Endothelial cell of umbilical vein (primary cell): ENCODE measurements at regions not wholly inside any gene's neighbourhood (a gene's known extent, or its start where the extent isn't known, plus 50 kb on each side); places are given as distances from the start of the nearest gene placed in this dataset.

Experiments used
- BruUV-seq: library from RNA; stranded (reverse); fragments of 400-500 nt; replicated peaks from 2 replicates; lab custom pipeline; 2021; lab: Mats Ljungman, UMichigan
- CTCF ChIA-PET: fragments of 300-600, 350-600 bp; sonication (Branson Sonifier 250); formaldehyde crosslinking; loops from one replicate; lab custom pipeline; 2021; ENCODE audit warnings: antibody characterized with exemption, inconsistent platforms; lab: Charles Lee
- POLR2A ChIA-PET: fragments of 300-600, 350-600 bp; sonication (Branson Sonifier 250); formaldehyde crosslinking; loops from one replicate; lab custom pipeline; 2021; ENCODE audit warnings: antibody characterized with exemption, inconsistent platforms; lab: Charles Lee
- DNase-seq: peaks from one replicate; pipeline ENCODE4 v3.0.0-alpha.2; 2011; ENCODE audit warnings: low read depth, low spot score
- FAIRE-seq: peaks from 2 replicates; lab custom pipeline; 2011; peaks lifted over from hg19 to GRCh38; lab: Jason Lieb, UNC
- H2AFZ ChIP-seq: 2 replicates; pipeline ENCODE4 v1.6.0; 2012; ENCODE audit warnings: low read depth, low read length, control low read depth, inconsistent platforms
- H3K27ac ChIP-seq: 2 replicates; pipeline ENCODE4 v1.5.1; 2011; ENCODE audit warnings: low read depth, mild to moderate bottlenecking, control low read depth, low read length, moderate library complexity; ENCODE audit not compliant: insufficient read depth
- H3K27me3 ChIP-seq, 2 experiments: 2 replicates each; pipeline versions ENCODE4 v1.6.0 to v1.6.1; 2011; ENCODE audit warnings: low read length in 2 of 2, mixed read lengths in 1 of 2; ENCODE audit not compliant: control insufficient read depth in 2 of 2, insufficient read depth in 2 of 2
- H3K36me3 ChIP-seq, 2 experiments: 2 replicates in 1 of 2; 3 replicates in 1 of 2; pipeline ENCODE4 v1.5.1; 2011; ENCODE audit warnings: low read length in 2 of 2, mild to moderate bottlenecking in 1 of 2, moderate library complexity in 1 of 2; ENCODE audit not compliant: control insufficient read depth in 2 of 2, insufficient read depth in 2 of 2; ENCODE audit errors: extremely low read depth in 1 of 2
- H3K4me1 ChIP-seq: 3 replicates; pipeline ENCODE4 v1.5.1; 2011; ENCODE audit warnings: mild to moderate bottlenecking, low read length; ENCODE audit not compliant: control insufficient read depth, insufficient read depth; ENCODE audit errors: extremely low read depth
- H3K4me2 ChIP-seq: 2 replicates; pipeline ENCODE4 v1.6.1; 2011; ENCODE audit warnings: low read length, control low read depth, mixed read lengths; ENCODE audit not compliant: insufficient read depth
- H3K4me3 ChIP-seq, 3 experiments: fragments of 200-600 bp in 1 of 3; sonication (generic), shearing (Covaris generic) in 1 of 3; replicated peaks in 1 of 3; 2 replicates each; pipeline ENCODE4 v1.5.1; 2011 to 2016; ENCODE audit warnings: control low read depth in 3 of 3, low read length in 3 of 3, mild to moderate bottlenecking in 2 of 3, inconsistent platforms in 1 of 3, low read depth in 1 of 3, moderate library complexity in 1 of 3; ENCODE audit not compliant: insufficient read depth in 1 of 3
- H3K79me2 ChIP-seq: 2 replicates; pipeline ENCODE4 v1.6.0; 2012; ENCODE audit warnings: low read length, inconsistent platforms; ENCODE audit not compliant: control insufficient read depth, insufficient read depth
- H3K9ac ChIP-seq: replicated peaks from 2 replicates; pipeline ENCODE3; 2011; ENCODE audit warnings: low read length, control low read depth; ENCODE audit not compliant: insufficient read depth; ENCODE audit errors: extremely low read depth
- H3K9me1 ChIP-seq: replicated peaks from 3 replicates; pipeline ENCODE4 v1.6.0; 2011; ENCODE audit warnings: mild to moderate bottlenecking, low read length; ENCODE audit not compliant: control insufficient read depth, insufficient read depth; ENCODE audit errors: extremely low read depth
- H3K9me3 ChIP-seq: replicated peaks from 2 replicates; pipeline ENCODE4 v1.5.1; 2012; ENCODE audit warnings: low read length, inconsistent platforms; ENCODE audit not compliant: control insufficient read depth, insufficient read depth
- H4K20me1 ChIP-seq: replicated peaks from 2 replicates; pipeline ENCODE3; 2011; ENCODE audit warnings: mild to moderate bottlenecking, low read length; ENCODE audit not compliant: control insufficient read depth, insufficient read depth; ENCODE audit errors: extremely low read depth
- EZH2 ChIP-seq: IDR thresholded peaks from 2 replicates; pipeline ENCODE4 v1.6.1; 2012; ENCODE audit warnings: borderline replicate concordance, low read depth, mild to moderate bottlenecking, moderate library complexity, low read length, inconsistent platforms; ENCODE audit not compliant: severe bottlenecking
- FOS ChIP-seq: IDR thresholded peaks from 2 replicates; pipeline ENCODE4 v1.6.1; 2011; ENCODE audit warnings: mild to moderate bottlenecking, low read length, moderate library complexity, borderline replicate concordance; ENCODE audit not compliant: insufficient read depth
- GATA2 ChIP-seq: IDR thresholded peaks from 2 replicates; pipeline ENCODE4 v1.7.0; 2011; ENCODE audit warnings: low read depth, mild to moderate bottlenecking, moderate library complexity, mixed read lengths, low read length; ENCODE audit not compliant: insufficient read length, insufficient read depth
- JUN ChIP-seq: IDR thresholded peaks from 2 replicates; pipeline ENCODE4 v1.6.1; 2011; ENCODE audit warnings: borderline replicate concordance, low read depth; ENCODE audit not compliant: insufficient read length, insufficient read depth
- MYC ChIP-seq: IDR thresholded peaks from one replicate; pipeline ENCODE4 v1.6.1; 2011; ENCODE audit warnings: mild to moderate bottlenecking, low read depth, low read length
- POLR2A ChIP-seq: IDR thresholded peaks from 2 replicates; pipeline ENCODE4 v1.6.1; 2012; ENCODE audit warnings: low read depth, mild to moderate bottlenecking, control low read depth, low read length
- POLR2AphosphoS5 ChIP-seq: IDR thresholded peaks from 2 replicates; pipeline ENCODE4 v1.6.1; 2012; ENCODE audit warnings: low read depth, mild to moderate bottlenecking, control low read depth, low read length, moderate library complexity; ENCODE audit not compliant: insufficient read depth
- dilution Hi-C: fragments of 300-500 bp; cut with MboI; formaldehyde crosslinking; loops from one replicate; pipeline ENCODE4 v1.15.0; 2019; ENCODE audit warnings: low sequenced_read_pairs; ENCODE audit not compliant: extremely low pct_ligation_motif_present
- intact Hi-C: fragments of 100-400 bp; cut with micrococcal nuclease; formaldehyde crosslinking; loops from one replicate; pipeline ENCODE4 v1.10.0; 2022
- TF ChIP-seq, protein P1 (sequence below), 2 donors: IDR thresholded peaks; 1 replicate in 1 of 2; 2 replicates in 1 of 2; pipeline ENCODE4 v1.5.1; 2011; ENCODE audit warnings: low read length in 2 of 2, mild to moderate bottlenecking in 2 of 2, moderate library complexity in 2 of 2, control low read depth in 1 of 2, inconsistent platforms in 1 of 2, low read depth in 1 of 2; ENCODE audit not compliant: insufficient read depth in 1 of 2; ENCODE audit errors: extremely low read depth in 1 of 2
- TF ChIP-seq, protein P2 (sequence below): IDR thresholded peaks from 2 replicates; pipeline ENCODE4 v1.6.1; 2011; ENCODE audit not compliant: insufficient read depth, insufficient read length

- no peaks in the 10 kb centered on the region for H3K36me3 ChIP-seq
- no peaks in the 10 kb centered on the region for H3K9me3 ChIP-seq
- H3K4me3 ChIP-seq: no peak overlapping the region
- H3K9ac ChIP-seq: no peak overlapping the region
- no peaks in the 10 kb centered on the region for H3K9me1 ChIP-seq
- H3K4me1 ChIP-seq: peaks cover 22% of the 10 kb centered on the region
- ChIA-PET POLR2A (no interaction called here), CTCF (interaction anchor here (0.6 to 1.8 kb wide), 6 partner anchors 13 to 171 kb away, joined by 3 to 4 read pairs (median 3); no protein-coding TSS in a partner anchor)
- H4K20me1 ChIP-seq: no peaks in the 10 kb centered on the region
- H3K4me2 ChIP-seq: no peak overlapping the region
- intact Hi-C loops (no loop called here), dilution Hi-C loops (no loop called here)
- FAIRE-seq: no peak
- no peaks in the 10 kb centered on the region for H3K79me2 ChIP-seq
- no TSS peak for BruUV-seq
- DNase-seq: no peak
- TF ChIP-seq GATA2 (no peak), POLR2A (no peak), JUN (no peak), EZH2 (no peak), FOS (no peak), MYC (no peak), POLR2AphosphoS5 (no peak)
- TF ChIP-seq, protein P1, sequence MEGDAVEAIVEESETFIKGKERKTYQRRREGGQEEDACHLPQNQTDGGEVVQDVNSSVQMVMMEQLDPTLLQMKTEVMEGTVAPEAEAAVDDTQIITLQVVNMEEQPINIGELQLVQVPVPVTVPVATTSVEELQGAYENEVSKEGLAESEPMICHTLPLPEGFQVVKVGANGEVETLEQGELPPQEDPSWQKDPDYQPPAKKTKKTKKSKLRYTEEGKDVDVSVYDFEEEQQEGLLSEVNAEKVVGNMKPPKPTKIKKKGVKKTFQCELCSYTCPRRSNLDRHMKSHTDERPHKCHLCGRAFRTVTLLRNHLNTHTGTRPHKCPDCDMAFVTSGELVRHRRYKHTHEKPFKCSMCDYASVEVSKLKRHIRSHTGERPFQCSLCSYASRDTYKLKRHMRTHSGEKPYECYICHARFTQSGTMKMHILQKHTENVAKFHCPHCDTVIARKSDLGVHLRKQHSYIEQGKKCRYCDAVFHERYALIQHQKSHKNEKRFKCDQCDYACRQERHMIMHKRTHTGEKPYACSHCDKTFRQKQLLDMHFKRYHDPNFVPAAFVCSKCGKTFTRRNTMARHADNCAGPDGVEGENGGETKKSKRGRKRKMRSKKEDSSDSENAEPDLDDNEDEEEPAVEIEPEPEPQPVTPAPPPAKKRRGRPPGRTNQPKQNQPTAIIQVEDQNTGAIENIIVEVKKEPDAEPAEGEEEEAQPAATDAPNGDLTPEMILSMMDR (IDR thresholded peaks at IDR 0.05; ENCODE audit: extremely low read depth in 1 of 2, insufficient read depth in 1 of 2, low read depth in 1 of 2, low read length in 2 of 2): no peak
- TF ChIP-seq, protein P2, sequence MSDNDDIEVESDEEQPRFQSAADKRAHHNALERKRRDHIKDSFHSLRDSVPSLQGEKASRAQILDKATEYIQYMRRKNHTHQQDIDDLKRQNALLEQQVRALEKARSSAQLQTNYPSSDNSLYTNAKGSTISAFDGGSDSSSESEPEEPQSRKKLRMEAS: no peak
- no peak overlapping the region for H2AFZ ChIP-seq
- H3K27me3 ChIP-seq: no peaks in the 10 kb centered on the region
- H3K27ac ChIP-seq: no peak overlapping the region
Measured at GRCh38 chr1:199292896-199293295, 654.1 kb downstream of the PTPRC start.
